ENCODE measurements at regions not wholly inside any gene's neighbourhood (a gene's known extent, or its start where the extent isn't known, plus 50 kb on each side); places are given as distances from the start of the nearest gene placed in this dataset.

DNA sequence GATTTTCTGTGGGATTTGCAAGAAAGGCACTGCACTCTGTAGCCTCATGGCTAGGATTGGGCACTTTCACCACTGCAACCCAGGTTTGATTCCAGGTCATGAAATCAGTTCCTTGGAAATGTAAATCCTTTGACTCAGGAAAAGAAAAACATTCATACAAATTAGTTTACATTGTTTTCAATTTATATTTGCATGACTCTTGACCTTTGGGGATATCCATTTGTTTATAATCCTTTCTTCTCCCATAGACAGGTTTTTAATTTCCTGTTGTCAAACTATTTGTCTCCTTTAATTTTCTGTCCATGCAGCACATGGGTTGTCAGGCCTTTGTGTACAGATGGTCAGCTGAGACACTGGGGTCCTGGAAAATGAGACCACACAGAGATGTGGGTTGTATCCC, 801.5 kb downstream of the NR2F1-AS1 start:
- H3K36me3 Mint-ChIP-seq, result no peaks in the 10 kb centered on the region
- Histone ChIP-seq H3K9me3 (ENCODE audit: control insufficient read depth, insufficient read depth, low read length) (no peaks in the 10 kb centered on the region), H3K4me3 (ENCODE audit: low read length) (no peak overlapping the region), H3K27me3 (ENCODE audit: control insufficient read depth, insufficient read depth, low read length) (no peaks in the 10 kb centered on the region), H3K36me3 (ENCODE audit: control insufficient read depth, insufficient read depth, low read length) (no peaks in the 10 kb centered on the region), H3K27ac (ENCODE audit: low read length) (no peak overlapping the region), H3K4me1 (ENCODE audit: control insufficient read depth, insufficient read depth, low read length) (no peaks in the 10 kb centered on the region)
- no peak for ATAC-seq
- H3K9me3 Mint-ChIP-seq, result peaks cover 11 to 19% of the 10 kb centered on the region in 2 donors
- intact Hi-C loops (cut with micrococcal nuclease), result no loop called here
- H3K27me3 Mint-ChIP-seq (ENCODE audit: low read depth in 2 of 2), result no peaks in the 10 kb centered on the region
- no peak overlapping the region for H3K27ac Mint-ChIP-seq
- TF ChIP-seq, protein P1, sequence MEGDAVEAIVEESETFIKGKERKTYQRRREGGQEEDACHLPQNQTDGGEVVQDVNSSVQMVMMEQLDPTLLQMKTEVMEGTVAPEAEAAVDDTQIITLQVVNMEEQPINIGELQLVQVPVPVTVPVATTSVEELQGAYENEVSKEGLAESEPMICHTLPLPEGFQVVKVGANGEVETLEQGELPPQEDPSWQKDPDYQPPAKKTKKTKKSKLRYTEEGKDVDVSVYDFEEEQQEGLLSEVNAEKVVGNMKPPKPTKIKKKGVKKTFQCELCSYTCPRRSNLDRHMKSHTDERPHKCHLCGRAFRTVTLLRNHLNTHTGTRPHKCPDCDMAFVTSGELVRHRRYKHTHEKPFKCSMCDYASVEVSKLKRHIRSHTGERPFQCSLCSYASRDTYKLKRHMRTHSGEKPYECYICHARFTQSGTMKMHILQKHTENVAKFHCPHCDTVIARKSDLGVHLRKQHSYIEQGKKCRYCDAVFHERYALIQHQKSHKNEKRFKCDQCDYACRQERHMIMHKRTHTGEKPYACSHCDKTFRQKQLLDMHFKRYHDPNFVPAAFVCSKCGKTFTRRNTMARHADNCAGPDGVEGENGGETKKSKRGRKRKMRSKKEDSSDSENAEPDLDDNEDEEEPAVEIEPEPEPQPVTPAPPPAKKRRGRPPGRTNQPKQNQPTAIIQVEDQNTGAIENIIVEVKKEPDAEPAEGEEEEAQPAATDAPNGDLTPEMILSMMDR (IDR thresholded peaks at IDR 0.05), result no peak
- H3K4me1 Mint-ChIP-seq, result no peaks in the 10 kb centered on the region
- no peak overlapping the region for H3K4me3 Mint-ChIP-seq
- no peak for DNase-seq

DNA sequence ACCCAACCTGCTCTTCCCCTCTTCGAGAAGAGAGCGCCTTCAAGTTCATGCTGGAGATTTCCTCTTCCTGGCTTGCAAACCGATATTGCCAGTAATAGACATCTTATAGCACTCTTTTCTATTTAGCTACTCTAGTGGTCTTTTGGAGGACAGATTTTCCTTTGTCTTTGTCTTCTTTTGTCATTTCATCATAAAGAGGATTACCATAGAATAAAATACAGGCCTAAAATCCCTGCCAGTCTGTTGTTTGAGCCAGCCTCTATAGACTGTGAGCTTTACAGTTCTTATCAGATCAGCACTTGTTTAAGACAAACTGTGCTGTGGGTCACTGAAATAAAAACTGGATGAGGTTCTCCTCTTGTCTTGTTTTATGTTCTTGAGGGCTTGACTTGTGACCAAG, 802.8 kb downstream of the NR2F1-AS1 start:
- ATAC-seq (no peak), DNase-seq (no peak)
- TF ChIP-seq, protein P1 (IDR thresholded peaks at IDR 0.05), result no peak
- no peak overlapping the region for H3K27ac Mint-ChIP-seq
- intact Hi-C loops (cut with micrococcal nuclease), result no loop called here
- 88% methylated on average over 3 of the region's 3 CpGs for WGBS (ENCODE audit: insufficient coverage)
- peaks cover 11 to 17% of the 10 kb centered on the region in 2 donors for H3K9me3 Mint-ChIP-seq
- no peaks in the 10 kb centered on the region for H3K27me3 ChIP-seq (ENCODE audit: control insufficient read depth, insufficient read depth, low read length)
- H3K4me1 ChIP-seq (ENCODE audit: control insufficient read depth, insufficient read depth, low read length), result no peaks in the 10 kb centered on the region
- H3K27me3 Mint-ChIP-seq (ENCODE audit: low read depth in 2 of 2), result no peaks in the 10 kb centered on the region
- H3K27ac ChIP-seq (ENCODE audit: low read length), result no peak overlapping the region
- H3K4me3 Mint-ChIP-seq, result no peak overlapping the region
- no peaks in the 10 kb centered on the region for H3K36me3 Mint-ChIP-seq
- no peak overlapping the region for H3K4me3 ChIP-seq (ENCODE audit: low read length)
- H3K9me3 ChIP-seq (ENCODE audit: control insufficient read depth, insufficient read depth, low read length), result no peaks in the 10 kb centered on the region
- no peaks in the 10 kb centered on the region for H3K4me1 Mint-ChIP-seq
- no peaks in the 10 kb centered on the region for H3K36me3 ChIP-seq (ENCODE audit: control insufficient read depth, insufficient read depth, low read length)

DNA sequence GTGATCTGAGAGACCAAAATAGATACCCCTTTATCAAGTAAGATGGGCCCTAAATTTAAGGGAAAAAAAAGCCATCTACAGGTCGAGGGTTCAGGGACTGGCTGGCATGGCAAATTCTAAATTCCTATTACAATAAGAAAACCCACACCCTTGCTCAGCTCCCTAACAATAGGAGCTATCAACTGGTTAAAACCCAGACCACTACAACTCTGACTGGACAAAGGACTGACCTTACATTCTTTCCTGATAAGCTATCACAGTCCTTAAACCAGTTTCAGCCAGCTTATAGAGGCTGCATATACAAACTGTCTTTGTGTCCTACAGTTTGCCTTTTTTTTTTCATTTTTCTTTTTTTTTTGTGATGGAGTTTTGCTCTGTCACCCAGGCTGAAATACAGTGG, 803.6 kb downstream of the NR2F1-AS1 start:
- TF ChIP-seq, protein P1 (IDR thresholded peaks at IDR 0.05), result no peak
- Mint-ChIP-seq H3K9me3 (peaks cover 10 to 14% of the 10 kb centered on the region in 2 donors), H3K27me3 (ENCODE audit: low read depth in 2 of 2) (no peaks in the 10 kb centered on the region), H3K4me1 (no peaks in the 10 kb centered on the region), H3K27ac (no peak overlapping the region), H3K4me3 (no peak overlapping the region), H3K36me3 (no peaks in the 10 kb centered on the region)
- Histone ChIP-seq H3K27ac (ENCODE audit: low read length) (no peak overlapping the region), H3K27me3 (ENCODE audit: control insufficient read depth, insufficient read depth, low read length) (no peaks in the 10 kb centered on the region), H3K9me3 (ENCODE audit: control insufficient read depth, insufficient read depth, low read length) (no peaks in the 10 kb centered on the region), H3K4me1 (ENCODE audit: control insufficient read depth, insufficient read depth, low read length) (no peaks in the 10 kb centered on the region), H3K4me3 (ENCODE audit: low read length) (no peak overlapping the region), H3K36me3 (ENCODE audit: control insufficient read depth, insufficient read depth, low read length) (no peaks in the 10 kb centered on the region)
- WGBS (ENCODE audit: insufficient coverage), result 20% methylated on average over 1 of the region's 1 CpG
- DNase-seq, result no peak
- intact Hi-C loops (cut with micrococcal nuclease), result no loop called here
- ATAC-seq, result no peak

DNA sequence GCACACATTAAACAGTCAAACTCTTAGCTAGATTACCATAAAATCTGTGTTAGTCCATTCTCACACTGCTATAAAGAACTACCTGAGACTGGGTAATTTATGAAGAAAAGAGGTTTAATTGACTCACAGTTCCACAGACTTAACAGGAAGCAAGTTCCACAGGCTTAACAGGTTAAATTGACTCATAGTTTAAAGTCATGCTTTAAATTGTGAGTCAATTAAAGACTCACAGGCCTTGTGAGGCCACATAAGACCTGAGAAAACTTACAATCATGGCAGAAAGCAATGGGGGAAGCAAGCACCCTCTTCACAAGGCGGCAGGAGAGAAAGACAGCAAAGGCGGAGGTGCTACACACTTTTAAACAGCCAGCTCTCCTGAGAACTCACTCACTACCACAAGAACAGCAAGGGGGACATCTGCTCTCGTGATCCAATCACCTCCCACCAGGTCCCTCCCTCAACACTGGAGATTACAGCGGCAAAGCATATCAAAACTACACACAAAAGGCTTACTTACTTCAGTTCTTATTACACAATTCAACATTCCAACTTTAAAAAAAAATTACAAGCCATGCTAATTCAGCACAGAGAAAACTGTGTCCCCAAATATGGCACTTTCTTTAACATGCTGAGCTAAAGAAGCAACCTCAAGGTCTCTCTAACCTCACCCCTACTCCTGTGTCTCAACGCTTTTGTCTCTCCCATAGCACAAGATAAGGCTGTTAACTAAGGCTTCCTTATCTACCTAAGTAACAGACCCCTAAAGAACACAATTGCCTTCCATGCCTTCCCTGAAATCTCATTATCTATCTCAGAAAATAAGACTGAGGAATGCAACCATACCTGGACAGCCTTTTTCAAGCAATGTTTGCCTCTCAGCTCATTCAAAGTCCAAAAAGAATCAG, 805.1 kb downstream of the NR2F1-AS1 start:
- H3K4me3 ChIP-seq (ENCODE audit: low read length), result no peak overlapping the region
- Mint-ChIP-seq H3K9me3 (peaks cover 9 to 13% of the 10 kb centered on the region in 2 donors), H3K4me3 (no peak overlapping the region), H3K27ac (no peak overlapping the region), H3K36me3 (no peaks in the 10 kb centered on the region), H3K4me1 (no peaks in the 10 kb centered on the region), H3K27me3 (ENCODE audit: low read depth in 2 of 2) (no peaks in the 10 kb centered on the region)
- H3K27me3 ChIP-seq (ENCODE audit: control insufficient read depth, insufficient read depth, low read length), result no peaks in the 10 kb centered on the region
- H3K4me1 ChIP-seq (ENCODE audit: control insufficient read depth, insufficient read depth, low read length), result no peaks in the 10 kb centered on the region
- no peak for DNase-seq
- H3K9me3 ChIP-seq (ENCODE audit: control insufficient read depth, insufficient read depth, low read length), result no peaks in the 10 kb centered on the region
- whole genome bisulfite sequencing (ENCODE audit: insufficient coverage), result 72% methylated on average over 5 of the region's 5 CpGs
- no peak overlapping the region for H3K27ac ChIP-seq (ENCODE audit: low read length)
- no peaks in the 10 kb centered on the region for H3K36me3 ChIP-seq (ENCODE audit: control insufficient read depth, insufficient read depth, low read length)
- intact Hi-C loops (cut with micrococcal nuclease), result no loop called here
- TF ChIP-seq, protein P1 (IDR thresholded peaks at IDR 0.05), result no peak
- no peak for ATAC-seq
